RWPE2 (cell line): ENCODE measurements at regions not wholly inside any gene's neighbourhood (a gene's known extent, or its start where the extent isn't known, plus 50 kb on each side); places are given as distances from the start of the nearest gene placed in this dataset.

Experiments used
- ATAC-seq: fragments of 200-7000 bp; cut with Tn5 transposase; 3 replicates; pipeline ENCODE4 v1.9.1; 2021; ENCODE audit warnings: low read depth
- DNase-seq: peaks from one replicate; pipeline ENCODE4 v3.0.0-alpha.2; 2020; ENCODE audit warnings: low spot score
- H3K27ac ChIP-seq: fragments of 450-650 bp; 2 replicates; pipeline ENCODE4 v1.5.1; 2017; ENCODE audit warnings: mild to moderate bottlenecking; ENCODE audit not compliant: poor library complexity, severe bottlenecking
- H3K27me3 ChIP-seq: fragments of 250-450 bp; sonication (Bioruptor Pico); 2 replicates; pipeline ENCODE4 v1.5.1; 2021; ENCODE audit warnings: mild to moderate bottlenecking, moderate library complexity; ENCODE audit not compliant: insufficient read depth, poor library complexity, severe bottlenecking
- H3K36me3 ChIP-seq: fragments of 250-450 bp; sonication (Bioruptor Pico); 2 replicates; pipeline ENCODE4 v1.5.1; 2020; ENCODE audit warnings: low read depth, mild to moderate bottlenecking, moderate library complexity
- H3K4me1 ChIP-seq: fragments of 250-450 bp; sonication (Bioruptor Pico); 2 replicates; pipeline ENCODE4 v1.5.1; 2021; ENCODE audit warnings: mild to moderate bottlenecking, moderate library complexity; ENCODE audit not compliant: insufficient read depth, poor library complexity, severe bottlenecking
- H3K4me3 ChIP-seq: fragments of 250-450 bp; sonication (Bioruptor Pico); 2 replicates; pipeline ENCODE4 v1.5.1; 2021; ENCODE audit warnings: mild to moderate bottlenecking, moderate library complexity; ENCODE audit not compliant: severe bottlenecking
- H3K9me3 ChIP-seq: fragments of 250-450 bp; sonication (Bioruptor Pico); 2 replicates; pipeline ENCODE4 v1.5.1; 2021; ENCODE audit warnings: mild to moderate bottlenecking, moderate library complexity; ENCODE audit not compliant: severe bottlenecking
- CTCF ChIP-seq: fragments of 450-650 bp; IDR thresholded peaks from one replicate; pipeline ENCODE4 v1.5.1; 2017; ENCODE audit warnings: mild to moderate bottlenecking, moderate library complexity; ENCODE audit not compliant: poor library complexity, severe bottlenecking

- DNase-seq (no peak), ATAC-seq (no peak)
- Histone ChIP-seq H3K4me3 (no peak overlapping the region), H3K9me3 (no peaks in the 10 kb centered on the region), H3K27me3 (no peaks in the 10 kb centered on the region), H3K4me1 (peaks cover 10% of the 10 kb centered on the region), H3K36me3 (no peaks in the 10 kb centered on the region), H3K27ac (no peak overlapping the region)
- no peak for TF ChIP-seq CTCF
These were observed 363.2 kb upstream of the NBEA start for GRCh38 chr13:34578917-34579316.

GRCh38 chr13:34583181-34583580, 358.9 kb upstream of the NBEA start:
- Histone ChIP-seq H3K27me3 (no peaks in the 10 kb centered on the region), H3K9me3 (no peaks in the 10 kb centered on the region), H3K27ac (no peak overlapping the region), H3K4me3 (no peak overlapping the region), H3K36me3 (no peaks in the 10 kb centered on the region), H3K4me1 (peaks cover 7% of the 10 kb centered on the region)
- TF ChIP-seq CTCF: no peak
- ATAC-seq (no peak), DNase-seq (no peak)

GRCh38 chr13:34587576-34587975, 354.5 kb upstream of the NBEA start:
- DNase-seq (no peak), ATAC-seq (no peak)
- Histone ChIP-seq H3K27me3 (no peaks in the 10 kb centered on the region), H3K4me1 (no peaks in the 10 kb centered on the region), H3K4me3 (no peak overlapping the region), H3K27ac (no peak overlapping the region), H3K36me3 (no peaks in the 10 kb centered on the region), H3K9me3 (no peaks in the 10 kb centered on the region)
- no peak for TF ChIP-seq CTCF

GRCh38 chr13:34588362-34588761, 353.7 kb upstream of the NBEA start:
- no peak for DNase-seq
- Histone ChIP-seq H3K9me3 (no peaks in the 10 kb centered on the region), H3K27ac (no peak overlapping the region), H3K36me3 (no peaks in the 10 kb centered on the region), H3K4me1 (no peaks in the 10 kb centered on the region), H3K4me3 (no peak overlapping the region), H3K27me3 (no peaks in the 10 kb centered on the region)
- ATAC-seq: no peak
- no peak for TF ChIP-seq CTCF

GRCh38 chr13:34589581-34589980, 352.5 kb upstream of the NBEA start:
- H3K4me3 ChIP-seq: no peak overlapping the region
- H3K27ac ChIP-seq: no peak overlapping the region
- H3K36me3 ChIP-seq: no peaks in the 10 kb centered on the region
- TF ChIP-seq CTCF: no peak
- H3K9me3 ChIP-seq: no peaks in the 10 kb centered on the region
- H3K4me1 ChIP-seq: no peaks in the 10 kb centered on the region
- H3K27me3 ChIP-seq: no peaks in the 10 kb centered on the region
- DNase-seq: no peak
- no peak for ATAC-seq
